ENCODE measurements at regions not wholly inside any gene's neighbourhood (a gene's known extent, or its start where the extent isn't known, plus 50 kb on each side); places are given as distances from the start of the nearest gene placed in this dataset.

DNA sequence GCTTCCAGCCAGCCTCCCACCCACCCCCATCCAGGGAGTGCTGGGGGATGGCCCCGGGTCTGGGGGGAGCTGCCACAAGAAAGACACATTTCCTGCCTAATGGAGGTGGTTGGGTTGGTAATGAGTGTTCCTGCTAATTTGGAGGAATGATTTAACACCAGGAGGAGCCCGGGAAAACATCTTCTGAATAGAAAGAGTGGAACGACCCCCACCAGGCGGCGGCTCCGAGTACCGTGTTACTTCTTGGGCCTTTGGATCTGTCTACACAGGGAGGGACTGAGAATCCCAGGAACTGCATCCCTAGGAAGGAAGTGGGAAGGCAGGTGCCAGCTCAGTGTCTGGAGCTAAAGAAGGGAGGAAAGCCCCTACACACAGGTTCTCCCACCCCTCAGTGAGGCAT lies 64.6 kb downstream of the TSPAN17 start:
- no peak for DNase-seq (ENCODE audit: low spot score)

- DNase-seq (ENCODE audit: low spot score) = no peak
Observed at GRCh38 chr5:176712546-176713304, 65.4 kb downstream of the TSPAN17 start.

DNA sequence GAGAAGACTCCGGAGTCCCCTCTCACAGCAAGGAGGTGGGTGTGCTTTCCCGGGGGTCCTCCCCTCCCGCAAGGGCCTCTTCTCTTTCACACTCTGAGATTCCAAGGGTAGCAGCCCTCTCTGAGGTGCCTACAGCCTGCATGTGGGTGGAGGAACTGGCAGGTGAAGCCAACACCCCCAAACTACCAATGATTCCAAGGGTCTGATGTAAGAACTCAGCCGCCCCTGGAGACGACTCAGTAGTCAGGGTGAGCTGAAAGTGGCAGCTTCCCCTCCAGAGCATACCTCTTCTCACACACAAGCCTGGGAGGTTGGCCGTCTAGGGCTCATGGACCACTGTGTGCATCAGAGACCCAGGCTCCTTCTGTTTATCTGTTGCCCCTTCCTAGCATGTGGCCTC lies 66.1 kb downstream of the TSPAN17 start:
- no peak for DNase-seq (ENCODE audit: low spot score)

DNA sequence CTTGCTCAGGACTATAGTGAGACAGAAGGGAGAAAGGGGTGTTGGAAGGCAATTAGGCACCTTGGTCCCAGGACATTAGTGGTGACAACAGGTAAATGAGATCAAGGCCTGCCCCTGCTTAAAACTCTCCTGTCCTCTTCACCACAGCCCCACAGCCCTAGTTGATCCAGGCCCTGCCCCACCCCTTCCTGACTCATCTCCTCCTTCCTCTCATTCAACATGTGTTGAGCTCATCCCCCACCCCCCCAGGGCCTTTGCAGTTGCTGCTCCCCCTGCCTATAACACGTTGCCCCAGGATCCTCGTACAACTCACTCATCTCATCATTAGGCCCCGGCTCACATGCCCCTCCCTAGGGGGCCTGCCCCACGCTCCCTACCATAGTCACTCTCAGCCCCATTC lies 66.8 kb downstream of the TSPAN17 start:
- DNase-seq (ENCODE audit: low spot score) = no peak

- DNase-seq (ENCODE audit: low spot score) = peak; percentile 49
Observed at GRCh38 chr5:176716320-176716719, 69.0 kb downstream of the TSPAN17 start.

- DNase-seq (ENCODE audit: low spot score) = no peak
Observed at GRCh38 chr5:176719113-176719739, 71.9 kb downstream of the TSPAN17 start.

DNA sequence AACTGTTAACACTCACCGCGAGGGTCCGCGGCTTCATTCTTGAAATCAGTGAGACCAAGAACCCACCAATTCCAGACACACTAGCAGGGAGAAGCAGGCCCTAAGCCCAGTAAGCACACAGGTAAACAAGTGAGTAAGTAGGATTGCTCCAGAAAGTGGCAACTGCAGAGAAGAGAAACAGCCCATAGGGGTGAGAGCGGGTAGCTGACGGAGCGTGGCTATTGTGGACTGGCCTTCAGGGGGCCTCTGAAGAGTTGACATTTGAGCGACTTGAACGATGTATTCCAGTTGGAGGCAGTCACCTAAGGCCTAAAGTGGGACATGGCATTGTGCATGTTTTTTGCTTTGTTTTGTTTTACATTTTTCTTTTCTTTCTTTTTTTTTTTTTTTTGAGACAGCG lies 74.2 kb downstream of the TSPAN17 start:
- no peak for DNase-seq (ENCODE audit: low spot score)

DNA sequence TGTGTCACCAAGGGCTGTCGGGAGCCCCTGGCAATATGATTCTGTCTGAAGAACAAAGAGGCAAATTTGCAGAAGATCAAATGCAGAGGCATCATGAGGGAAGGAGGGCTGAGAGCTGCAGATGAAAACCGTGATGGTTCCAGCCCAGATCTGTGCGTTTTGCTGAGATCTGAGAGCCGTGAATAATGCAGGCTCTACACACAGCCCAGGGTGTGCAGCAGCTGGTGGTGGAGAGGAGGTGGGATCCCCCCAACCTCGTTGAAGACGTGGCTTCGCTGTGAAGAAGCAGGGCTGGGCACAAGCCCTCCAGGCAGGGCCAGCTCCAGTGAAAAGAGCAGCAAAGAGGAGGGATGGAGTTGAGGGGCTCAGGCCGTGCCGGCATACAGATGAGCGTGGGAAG lies 75.5 kb downstream of the TSPAN17 start:
- DNase-seq (ENCODE audit: low spot score) = no peak

- no peak for DNase-seq (ENCODE audit: low spot score)
Observed at GRCh38 chr5:176723440-176723839, 76.2 kb downstream of the TSPAN17 start.

- DNase-seq (ENCODE audit: low spot score) = no peak
Observed at GRCh38 chr5:176724472-176724871, 77.2 kb downstream of the TSPAN17 start.

DNA sequence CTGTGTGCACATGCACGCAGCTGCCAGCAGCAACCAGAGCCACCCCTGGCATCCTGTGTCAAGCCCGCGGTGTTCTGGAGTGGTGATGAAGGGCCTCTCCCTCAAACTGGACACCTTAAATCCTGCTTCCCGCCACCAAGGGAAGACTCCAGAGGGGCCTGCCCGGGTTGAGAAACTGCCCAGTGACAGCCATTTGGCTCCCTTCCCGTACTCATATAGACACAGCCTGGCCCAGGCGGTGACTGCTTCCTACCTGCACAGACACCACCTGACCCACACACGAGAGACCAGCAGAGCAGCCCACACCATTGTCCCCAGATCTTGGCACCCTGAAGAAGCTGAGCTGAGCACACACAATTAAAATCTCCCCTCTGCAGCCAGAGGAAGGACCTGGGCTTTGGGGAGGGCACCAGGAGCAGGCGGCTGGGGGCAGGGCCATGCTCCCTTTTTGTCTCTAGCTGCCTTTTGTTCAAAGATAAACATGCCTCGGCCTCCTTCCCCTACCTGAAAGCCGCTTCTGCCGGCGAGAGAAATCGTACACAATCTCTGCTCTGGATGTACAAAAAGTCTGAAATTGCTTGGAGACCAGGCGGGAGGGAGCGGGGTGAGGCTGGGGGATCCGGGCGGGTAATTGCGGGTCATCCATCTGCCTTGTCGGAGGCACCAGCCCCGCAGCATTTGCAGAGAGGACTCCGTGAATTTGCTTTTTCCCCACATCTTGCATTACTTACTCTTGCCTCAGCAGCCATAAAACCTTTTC lies 78.4 kb downstream of the TSPAN17 start:
- no peak for DNase-seq (ENCODE audit: low spot score)

DNA sequence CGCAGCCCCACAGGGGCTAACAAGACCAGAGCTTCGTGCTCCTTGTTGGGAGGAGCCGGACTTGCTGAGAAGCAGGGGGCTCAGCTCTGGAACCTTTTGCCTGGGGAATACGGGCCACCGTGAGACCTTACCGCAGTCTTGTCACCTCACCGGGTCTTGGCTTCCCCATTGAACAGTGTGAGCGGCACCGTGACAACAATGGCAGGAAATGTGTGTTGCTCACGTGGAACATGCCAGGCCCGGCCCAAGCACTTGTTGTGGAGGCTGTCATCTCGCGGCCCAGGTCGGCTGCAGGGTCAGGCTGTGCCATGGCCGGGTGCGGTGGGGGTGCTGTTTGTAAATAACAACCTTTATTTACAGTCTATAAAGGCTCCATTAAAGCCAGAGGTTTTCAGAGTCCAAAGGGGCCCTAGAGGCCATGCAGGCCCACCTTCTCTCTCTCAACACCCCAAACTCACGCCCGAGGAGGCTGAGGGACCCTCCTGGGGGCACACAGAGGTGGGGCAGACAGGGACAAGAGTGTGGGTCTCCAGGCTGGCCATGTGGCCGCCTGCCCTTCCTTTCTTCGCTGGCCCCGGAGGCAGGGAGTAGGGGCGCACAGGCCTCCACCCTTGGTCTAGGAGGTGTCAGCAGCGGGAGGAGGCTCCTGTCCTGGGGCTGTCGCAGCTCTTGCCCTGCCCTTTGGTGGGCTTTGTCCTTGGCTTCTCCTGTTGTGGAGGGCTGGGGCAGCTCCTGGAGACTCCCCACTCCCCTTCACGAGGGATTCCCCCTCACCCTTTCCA lies 79.7 kb downstream of the TSPAN17 start:
- DNase-seq (ENCODE audit: low spot score) = no peak

- DNase-seq (ENCODE audit: low spot score) = no peak
Observed at GRCh38 chr5:176727528-176727900, 80.2 kb downstream of the TSPAN17 start.

DNA sequence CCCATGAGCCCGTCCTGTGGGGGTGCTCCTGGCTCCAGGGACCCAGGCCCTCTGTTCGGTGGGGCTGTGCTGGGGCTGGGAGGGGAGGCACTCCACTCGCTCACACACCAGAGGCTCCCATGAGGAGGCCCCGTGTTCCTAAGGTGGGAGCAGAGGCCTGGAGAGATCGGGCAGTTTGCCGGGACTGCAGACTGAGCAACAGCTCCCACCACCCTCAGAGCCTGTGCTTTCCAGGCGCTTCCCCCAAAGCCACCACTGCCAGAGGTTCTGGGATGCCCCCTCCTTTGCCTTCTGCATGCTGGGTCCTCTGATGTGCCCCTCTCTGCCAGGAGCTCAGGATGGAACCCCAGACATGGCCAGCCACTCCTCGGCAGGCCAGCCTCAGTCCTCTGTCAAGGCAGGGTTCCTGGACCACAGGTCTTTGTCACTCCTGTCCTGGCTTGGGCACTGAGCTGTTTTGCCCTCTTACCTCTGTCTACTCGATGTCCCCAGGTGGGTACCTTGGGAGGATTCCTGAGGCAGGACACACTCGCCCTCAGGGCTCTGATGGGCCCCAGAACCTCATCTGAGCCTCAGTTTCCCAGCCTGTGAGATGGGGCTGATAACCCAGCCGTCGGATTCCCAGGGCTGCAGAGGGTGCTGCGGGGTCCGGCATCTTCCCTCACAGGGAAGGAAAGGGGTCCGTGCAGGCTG lies 80.8 kb downstream of the TSPAN17 start:
- no peak for DNase-seq (ENCODE audit: low spot score)

DNA sequence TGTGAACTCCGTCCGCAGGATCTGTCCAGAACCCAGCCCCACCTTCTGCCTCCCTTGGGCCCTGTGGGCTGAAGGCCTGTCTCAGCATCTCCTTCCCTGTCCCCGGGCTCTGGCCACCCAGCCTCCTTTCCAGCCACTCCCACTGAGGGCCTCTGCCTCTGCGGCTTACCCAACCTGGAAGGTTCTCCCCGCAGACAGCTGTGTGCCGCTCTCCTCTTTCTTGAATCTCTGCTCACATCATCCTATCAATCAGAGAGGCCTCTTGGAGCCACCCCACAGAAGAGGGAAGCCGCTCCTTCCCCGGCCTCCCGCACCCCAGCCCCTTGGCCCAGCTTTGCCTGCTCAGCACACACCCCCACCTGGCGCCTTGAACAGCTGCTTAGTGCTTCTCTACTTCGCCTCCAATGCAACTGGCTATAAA lies 81.5 kb upstream of the UNC5A start:
- DNase-seq (ENCODE audit: low spot score) = no peak

GRCh38 chr5:176730815-176731475 lies 79.4 kb upstream of the UNC5A start:
- DNase-seq (ENCODE audit: low spot score) = no peak

- DNase-seq (ENCODE audit: low spot score) = no peak
Observed at GRCh38 chr5:176731506-176732160, 78.7 kb upstream of the UNC5A start.

DNA sequence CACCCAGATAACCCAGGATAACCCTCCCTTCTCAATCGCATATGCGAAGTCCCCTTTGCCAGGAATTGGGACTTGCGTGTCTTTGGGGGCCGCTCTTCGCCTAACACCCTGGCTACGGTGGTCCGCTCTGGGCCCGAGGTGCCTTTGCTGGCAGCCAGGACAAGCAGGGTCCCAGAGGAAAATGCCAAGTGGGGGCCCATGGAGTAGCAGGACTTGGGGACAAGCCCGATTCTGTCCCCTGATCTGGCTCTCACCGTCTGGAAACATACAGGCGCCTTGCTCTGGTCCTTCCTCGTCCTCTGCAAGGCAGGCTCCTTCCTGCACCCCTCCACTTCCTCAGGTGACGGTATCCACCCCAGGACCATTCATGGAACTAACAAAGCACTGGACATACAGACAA lies 78.1 kb upstream of the UNC5A start:
- no peak for DNase-seq (ENCODE audit: low spot score)

- no peak for DNase-seq (ENCODE audit: low spot score)
Observed at GRCh38 chr5:176732736-176733405, 77.5 kb upstream of the UNC5A start.

All from hepatic stellate cell (primary cell).